NCI-H2029 treated with DMSO at 0.1 percent for 48 hours (cell line): ENCODE measurements at regions not wholly inside any gene's neighbourhood (a gene's known extent, or its start where the extent isn't known, plus 50 kb on each side); places are given as distances from the start of the nearest gene placed in this dataset.
"Not testable (repeated sequence)": the region's sequence is repeated elsewhere in the genome, so short reads cannot be mapped to it uniquely, and the experiment has no call there.

Source experiments
- DNase-seq: peaks from one replicate; lab custom pipeline; 2025; lab: John Stamatoyannopoulos, UW

DNA sequence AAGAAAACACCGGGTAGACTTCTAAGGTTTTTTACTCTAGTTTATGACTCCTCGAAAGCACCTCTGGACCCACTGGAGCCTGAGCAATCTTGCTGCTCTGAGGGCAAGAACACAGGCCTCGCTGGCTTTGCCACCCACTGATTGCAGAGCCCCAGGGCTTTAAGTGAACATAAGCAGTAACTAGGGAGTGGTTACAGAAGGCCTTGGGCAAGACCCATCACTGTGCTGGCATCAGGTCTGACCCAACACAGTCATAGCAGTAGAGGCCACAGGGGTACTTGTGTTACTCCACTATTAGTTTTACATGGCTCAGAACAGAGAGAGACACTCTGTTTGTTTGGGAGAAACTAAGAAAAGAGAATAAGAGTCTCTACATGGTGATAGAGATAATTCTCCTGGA lies 684.5 kb downstream of the FAM181B start:
- DNase-seq, result no peak

DNA sequence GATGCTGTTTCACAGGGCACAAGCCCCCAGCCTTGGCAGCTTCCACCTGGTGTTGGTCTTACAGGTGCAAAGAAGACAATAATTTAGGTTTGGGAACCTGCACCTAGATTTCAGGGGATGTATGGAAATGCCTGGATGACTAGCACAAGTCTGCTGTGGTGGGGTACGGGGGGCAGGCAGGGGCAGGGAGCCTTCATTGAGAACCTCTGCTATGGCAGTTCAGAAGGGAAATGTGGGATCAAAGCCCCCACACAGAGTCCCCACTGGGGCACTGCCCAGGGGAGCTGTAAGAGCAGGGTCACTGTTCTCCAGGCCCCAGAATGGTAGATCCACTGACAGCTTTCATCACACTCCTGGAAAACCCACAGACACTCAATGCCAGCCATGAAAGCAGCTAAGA lies 686.5 kb downstream of the FAM181B start:
- no peak for DNase-seq

DNA sequence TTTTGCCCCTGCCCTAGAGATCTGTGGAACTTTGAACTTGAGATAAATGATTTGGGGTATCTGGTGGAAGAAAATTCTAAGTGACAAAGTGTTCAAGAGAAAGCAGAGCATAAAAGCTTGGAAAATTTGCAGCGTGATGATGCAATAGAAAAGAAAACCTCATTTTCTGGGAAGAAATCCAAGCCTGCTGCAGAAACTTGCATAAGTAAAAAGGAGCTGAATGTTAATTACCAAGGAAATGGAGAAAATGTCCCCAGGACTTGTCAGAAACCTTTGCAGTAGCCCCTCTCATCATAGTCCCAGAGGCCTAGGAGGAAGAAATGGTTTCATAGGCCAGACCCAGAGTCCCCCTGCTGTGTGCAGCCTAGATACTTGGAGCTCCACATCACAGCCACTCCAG lies 686.9 kb downstream of the FAM181B start:
- no peak for DNase-seq

DNA sequence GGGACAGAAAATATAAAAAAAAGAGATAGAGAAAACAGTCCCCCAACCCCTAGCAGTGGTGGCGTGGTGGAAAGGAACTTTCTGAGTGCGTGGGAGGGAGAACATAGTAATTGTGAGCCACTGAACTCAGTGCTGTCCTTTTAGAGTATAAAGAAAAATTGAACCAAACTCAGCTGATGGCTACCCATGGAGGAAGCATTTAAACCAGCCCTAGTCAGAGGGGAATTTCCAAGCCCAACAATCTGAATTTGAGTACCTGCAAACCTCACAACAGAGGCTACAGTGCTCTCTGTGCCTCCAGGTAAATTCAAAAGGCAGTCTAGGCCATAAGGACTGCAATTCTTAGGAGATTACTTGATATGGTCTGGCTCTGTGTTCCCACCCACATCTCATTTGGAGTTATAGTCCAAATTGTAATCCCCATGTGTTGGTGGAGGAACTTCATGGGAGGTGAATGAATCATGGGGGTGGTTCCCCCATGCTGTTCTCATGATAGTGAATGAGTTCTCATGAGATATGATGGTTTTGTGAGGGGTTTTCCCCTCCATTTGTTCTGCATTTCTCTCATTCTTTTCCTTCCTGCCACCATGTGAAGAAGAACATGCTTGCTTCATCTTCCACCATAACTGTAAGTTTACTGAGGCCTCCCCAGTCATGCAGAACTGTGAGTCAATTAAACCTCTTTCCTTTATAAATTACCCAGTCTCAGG lies 687.8 kb downstream of the FAM181B start:
- DNase-seq, result no peak

DNA sequence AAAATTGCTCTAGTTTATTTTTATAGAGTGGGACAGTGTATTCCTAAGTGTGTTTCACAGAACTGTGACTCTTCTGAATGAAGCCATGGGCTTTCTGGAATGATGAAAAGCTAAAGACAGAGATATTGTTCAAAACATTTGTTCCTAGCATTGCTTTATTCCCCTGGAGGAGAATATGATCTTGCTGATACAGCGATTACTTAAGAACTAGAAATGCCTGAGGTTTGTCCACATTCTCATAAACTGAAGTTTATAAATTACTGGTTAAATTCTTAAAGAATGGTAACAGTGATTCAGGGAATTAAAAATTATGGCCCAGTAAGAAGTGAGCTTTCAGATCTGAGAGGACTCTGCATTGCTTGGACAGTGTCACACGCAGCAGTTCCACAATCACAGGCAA lies 690.3 kb downstream of the FAM181B start:
- DNase-seq, result no peak

DNA sequence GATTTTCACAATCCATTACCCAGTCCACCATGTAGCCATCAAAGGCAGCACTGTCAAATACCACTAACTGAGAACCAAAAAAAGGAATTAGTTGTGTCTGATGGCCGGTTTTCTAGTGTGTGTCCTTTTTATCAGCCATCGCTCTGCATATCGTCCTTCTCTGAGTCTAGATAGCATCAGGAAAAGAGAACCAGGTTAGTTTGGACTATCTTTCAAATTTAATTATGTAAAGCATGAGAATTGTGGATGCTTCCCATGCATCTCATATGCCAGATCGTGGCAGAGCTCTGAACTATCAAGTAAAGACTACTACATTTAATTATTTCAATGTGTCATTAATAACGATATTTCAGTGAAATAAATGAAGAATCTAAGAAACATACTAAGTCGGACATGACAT lies 691.9 kb downstream of the FAM181B start:
- DNase-seq, result no peak

DNA sequence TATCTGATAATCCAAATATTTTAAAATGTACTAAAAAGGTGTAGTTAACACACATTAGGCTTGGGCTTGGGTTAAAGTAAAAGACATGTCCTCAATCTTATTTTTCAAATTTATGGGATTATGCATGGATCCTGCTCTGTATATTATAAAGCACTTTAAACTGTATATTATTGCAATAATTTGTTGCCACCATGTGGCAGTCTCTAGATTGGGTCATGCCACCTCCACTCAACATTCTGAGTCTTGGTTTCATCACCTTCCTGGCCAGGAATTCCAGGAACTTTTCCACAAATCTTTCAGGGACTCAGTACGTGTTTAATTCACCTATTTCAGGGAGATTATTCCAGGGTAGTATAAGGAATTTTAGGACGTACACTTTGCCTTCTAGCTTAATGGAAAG lies 695.5 kb downstream of the FAM181B start:
- no peak for DNase-seq

DNA sequence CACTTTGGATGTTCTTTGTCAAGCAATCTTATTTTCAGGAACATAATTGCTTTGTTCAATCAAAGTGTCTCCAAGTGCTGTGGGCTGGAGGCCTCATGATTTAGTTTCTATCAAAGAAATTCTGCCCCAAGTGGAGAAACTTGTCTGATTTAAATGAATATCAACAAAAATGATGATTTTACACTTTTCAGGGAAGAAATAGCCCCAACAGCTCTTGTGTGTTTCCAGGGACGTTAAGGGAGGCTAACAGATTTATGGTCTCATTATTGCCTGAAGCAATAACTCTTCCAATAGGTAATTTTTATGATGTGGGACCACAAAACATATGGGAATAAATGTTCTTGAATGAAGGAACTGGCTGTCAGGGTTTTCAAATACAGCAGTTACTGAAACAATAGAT lies 699.1 kb downstream of the FAM181B start:
- no peak for DNase-seq

DNA sequence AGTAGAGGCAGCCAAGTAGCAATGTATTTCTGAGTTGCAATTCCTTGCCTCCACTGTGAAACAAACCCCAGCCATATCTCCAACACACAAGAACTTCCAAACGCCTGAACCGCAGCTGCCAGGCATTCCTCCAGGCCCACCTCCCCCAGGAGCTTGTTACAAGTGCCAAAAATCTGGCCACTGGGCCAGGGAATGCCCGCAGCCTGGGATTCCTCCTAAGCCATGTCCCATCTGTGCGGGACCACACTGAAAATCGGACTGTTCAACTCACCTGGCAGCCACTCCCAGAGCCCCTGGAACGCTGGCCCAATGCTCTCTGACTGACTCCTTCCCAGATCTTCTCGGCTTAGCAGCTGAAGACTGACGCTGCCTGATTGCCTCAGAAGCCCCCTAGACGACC lies 706.3 kb downstream of the FAM181B start:
- DNase-seq, result not testable (repeated sequence)

DNA sequence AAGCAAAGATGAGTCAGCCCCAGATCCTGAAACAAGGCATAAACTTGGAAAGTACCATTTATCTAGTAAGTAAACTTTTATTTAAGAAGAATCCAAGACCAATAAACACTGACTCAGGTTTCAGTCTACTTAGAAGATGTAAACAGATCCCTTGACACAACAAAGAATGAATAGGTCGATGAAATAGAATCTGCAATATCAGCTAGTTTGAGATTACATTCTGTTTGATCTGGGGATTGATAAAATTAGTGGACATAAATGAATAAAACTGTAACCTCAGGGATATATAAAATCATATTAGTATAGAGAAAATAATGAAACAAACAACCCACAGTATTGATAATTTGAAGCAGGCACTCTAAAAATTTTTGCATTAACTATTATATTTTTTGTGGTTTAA lies 708.9 kb downstream of the FAM181B start:
- no peak for DNase-seq

DNA sequence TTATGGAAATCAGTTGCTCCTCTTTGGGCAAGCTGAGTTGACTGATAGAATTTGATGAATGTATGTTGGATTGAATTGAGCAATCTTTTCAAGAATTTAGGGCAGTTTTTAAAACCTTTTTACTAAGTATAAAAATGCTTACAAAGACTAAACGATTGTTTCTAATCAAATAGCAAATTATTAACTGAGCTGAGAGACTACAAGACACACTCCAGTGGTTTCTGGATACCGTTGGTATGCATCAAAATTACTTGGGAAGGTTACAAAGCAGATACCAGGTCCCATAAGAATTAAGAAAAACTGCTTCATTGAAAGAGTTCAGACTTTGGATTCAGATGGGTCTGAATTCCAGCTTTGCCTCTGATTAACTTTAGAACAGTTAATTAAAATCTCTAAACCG lies 721.4 kb downstream of the FAM181B start:
- no peak for DNase-seq

DNA sequence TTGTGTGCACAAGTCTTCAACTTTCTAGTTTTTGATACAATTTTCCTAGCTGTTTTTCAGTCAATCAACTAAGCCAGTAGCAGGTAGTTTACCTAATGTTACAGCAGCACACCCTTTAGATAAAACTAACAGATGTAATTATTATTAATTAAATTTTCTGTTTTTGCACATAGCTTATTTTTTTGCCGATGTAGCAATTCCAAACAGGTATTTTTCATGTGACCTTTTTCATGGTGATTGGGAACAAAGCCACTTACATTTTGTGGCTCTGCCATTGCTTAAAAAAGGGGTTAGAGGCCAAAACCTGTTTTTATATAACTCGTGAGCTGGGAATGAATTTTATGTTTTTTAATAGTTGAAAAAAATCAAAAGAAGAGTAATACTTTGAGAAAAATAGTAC lies 724.5 kb downstream of the FAM181B start:
- DNase-seq, result no peak

DNA sequence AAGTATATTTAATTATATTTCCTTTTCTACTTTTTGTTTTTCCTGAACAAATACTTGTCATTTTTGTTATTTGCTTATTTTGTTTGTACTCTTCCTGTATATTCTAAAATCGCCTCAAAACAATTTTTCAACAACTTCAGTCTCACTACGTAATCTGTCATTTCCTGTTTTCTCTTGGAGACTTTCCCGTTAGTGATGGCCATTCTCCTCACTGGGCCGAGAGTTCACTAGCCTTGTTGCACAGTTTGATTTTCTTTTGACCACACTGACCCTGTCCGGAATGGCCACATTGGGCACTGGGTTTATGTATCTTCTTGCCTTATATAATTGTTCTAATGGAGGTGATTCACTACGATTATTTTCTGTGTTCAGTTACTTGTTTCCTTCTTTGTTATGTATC lies 726.1 kb downstream of the FAM181B start:
- DNase-seq, result no peak

DNA sequence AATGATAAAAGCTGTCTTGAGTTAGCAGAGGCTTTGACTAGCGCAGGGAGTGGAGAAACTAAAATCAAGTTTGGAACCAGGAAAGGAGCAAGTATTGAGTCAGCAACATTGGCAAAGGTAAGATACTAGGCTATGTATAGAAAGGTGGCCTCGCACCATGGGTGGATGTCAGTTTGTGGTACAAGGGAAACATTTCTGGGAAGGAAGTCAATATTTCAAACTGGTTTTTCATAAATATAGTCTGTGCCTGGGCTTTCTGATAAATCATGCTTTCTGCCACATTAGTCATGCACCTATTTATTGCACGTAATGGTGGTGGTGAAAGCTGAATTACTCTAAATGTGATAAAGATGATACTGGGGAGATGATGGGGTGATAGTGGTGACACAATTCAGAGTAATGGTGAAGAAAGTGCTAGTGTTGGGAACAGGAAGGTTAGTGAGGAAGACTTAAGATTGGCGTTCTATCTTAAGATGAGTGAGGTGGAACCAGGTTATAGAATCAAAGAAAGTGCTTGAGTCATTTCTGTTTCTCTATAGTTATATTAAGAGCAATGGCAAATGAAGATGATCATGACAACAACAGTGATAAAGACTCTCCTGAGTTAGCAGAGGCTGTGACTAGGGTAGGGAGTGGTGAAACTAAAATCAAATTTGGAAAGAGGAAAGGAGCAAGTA lies 729.0 kb downstream of the FAM181B start:
- DNase-seq, result no peak

DNA sequence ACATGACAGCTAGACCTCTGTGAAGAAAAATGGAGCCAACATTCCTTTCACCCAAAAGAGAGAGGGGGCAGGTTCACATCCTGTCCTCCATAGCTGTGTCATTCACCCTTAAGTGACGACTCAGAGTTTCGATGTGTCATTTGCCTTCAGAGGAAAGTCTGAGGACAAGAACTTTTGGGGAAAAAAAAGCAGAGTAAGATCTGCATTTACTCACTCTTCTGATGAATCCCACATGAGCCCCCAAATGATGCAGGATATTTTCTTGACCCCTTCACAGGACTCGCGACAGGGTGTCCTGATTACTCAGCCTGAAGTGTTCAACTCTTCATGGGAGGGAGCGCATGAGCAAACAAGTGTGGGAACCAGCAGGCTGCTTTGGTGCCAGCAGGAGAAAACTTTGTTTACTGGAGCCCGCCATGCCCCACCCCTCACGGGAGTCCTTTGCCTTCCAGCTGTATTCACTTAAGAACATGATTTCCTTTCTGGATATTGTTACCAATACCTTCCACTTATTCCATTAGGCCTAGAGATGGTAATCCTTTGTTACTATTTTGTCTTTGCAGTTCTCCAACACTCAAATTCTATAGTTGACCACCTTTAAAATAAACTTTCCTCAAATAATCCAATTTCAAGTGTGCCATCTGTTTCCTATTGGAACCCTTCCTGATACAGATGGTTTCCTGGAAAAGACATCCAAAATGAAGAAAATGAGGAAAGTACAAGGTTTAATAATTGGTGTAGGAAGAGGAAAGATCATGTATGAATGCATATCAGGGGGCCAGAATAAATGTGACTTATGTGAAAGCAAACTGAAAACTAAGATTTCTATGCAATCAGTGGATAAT lies 729.8 kb downstream of the FAM181B start:
- no peak for DNase-seq

DNA sequence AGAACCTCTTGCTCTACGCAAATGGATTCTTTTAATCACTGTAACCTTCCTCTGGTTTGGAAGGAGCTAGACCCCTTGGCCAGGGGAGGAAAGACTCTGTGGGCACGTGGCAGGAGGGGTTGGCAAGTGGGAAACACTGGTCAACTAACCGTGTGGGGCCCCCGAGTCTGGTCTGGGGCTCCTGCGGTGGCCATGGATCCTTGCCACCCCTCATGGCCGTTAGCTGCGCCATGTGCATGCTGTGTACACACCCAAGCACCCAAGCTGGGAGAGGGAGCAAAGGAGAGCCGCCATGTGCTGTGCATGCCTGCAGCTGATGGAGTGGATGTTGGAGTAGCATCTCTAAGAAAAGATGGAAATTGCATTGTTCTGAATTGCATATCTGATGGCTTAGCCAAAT lies 730.6 kb downstream of the FAM181B start:
- DNase-seq, result no peak

DNA sequence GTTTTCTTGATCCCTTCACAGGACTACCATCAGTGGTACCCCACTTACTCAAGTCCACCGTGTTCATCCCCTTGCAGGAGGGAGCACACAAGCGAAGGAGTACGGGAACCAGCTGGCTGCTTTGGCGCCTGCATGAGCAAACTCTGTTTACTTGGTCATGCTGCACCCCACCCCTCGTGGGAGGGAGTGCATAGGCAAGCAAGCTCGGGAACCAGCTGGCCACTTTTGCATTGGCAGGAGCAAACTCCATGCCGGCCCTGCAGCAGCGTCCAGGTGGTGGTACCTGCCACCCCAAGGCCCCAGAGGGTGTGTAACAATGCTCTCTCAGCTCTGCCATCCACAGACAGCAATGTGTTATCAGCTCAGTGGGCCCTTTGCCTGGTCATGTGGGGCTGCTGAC lies 737.8 kb downstream of the FAM181B start:
- no peak for DNase-seq

DNA sequence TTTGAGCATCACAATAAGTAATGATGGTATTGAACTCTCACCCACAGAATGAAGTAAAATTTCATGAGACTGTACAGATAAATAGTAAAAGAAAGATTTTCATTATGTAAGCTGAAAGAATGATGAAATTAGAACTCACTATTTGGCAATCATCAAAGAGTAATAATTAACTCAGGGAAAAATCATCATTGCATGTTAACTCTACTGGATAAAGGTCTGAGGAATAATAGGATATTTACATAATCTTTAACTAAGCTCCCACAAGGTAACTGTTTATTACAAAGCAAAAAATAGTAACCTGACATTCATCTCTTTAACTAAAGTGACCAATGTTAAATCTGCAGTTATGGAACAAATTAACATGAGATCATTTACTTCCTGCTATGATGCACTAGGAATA lies 739.9 kb downstream of the FAM181B start:
- no peak for DNase-seq

DNA sequence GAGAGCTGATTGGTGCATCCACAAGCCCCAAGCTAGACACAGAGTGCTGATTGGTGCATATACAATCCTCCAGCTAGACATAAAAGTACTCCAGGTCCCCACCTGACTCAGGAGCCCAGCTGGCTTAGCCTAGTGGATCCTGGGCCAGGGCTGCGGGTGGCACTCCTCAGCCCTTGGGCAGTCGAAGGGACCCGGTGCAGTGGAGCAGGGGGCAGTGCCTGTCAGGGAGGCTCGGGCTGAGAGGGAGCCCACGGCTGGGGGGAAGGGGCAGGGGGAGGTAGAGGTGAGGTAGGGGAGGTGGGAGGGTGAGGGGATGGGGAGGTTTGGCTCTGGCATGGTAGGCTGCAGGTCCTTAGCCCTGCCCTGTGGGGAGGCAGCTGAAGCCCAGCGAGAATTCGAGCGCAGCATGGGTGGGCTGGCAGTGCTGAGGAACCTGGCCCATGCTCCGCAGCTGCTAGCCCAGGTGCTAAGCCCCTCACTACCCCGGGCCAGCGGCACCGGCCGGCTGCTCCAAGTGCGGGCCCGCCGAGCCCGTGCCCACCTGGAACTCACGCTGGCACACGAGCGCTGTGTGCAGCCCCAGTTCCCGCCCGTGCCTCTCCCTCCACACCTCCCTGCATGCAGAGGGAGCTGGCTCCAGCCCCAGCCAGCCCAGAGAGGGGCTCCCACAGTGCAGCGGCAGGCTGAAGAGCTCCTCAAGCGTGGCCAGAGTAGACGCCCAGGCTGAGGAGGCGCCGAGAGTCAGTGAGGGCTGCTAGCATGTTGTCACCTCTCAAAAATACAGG lies 742.8 kb downstream of the FAM181B start:
- no peak for DNase-seq

DNA sequence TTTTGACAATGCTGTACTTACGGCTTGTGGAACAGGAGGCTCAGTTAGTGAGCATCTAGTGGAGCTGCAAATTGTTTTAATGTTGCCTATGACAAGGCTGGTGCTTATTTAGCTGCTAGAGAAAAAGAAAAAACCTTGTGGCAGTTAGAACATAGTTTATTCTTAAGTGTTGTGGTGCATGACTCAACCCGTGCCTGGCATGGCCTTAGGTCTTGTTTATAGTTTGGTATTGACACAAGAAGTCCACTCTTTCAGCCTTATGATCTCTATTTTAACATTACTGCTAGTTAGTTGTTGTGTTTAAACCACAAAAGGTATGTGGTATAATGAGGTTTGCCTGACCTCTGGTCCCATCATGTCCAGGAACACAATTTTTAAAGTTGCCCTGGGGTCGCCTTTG lies 744.6 kb downstream of the FAM181B start:
- no peak for DNase-seq

DNA sequence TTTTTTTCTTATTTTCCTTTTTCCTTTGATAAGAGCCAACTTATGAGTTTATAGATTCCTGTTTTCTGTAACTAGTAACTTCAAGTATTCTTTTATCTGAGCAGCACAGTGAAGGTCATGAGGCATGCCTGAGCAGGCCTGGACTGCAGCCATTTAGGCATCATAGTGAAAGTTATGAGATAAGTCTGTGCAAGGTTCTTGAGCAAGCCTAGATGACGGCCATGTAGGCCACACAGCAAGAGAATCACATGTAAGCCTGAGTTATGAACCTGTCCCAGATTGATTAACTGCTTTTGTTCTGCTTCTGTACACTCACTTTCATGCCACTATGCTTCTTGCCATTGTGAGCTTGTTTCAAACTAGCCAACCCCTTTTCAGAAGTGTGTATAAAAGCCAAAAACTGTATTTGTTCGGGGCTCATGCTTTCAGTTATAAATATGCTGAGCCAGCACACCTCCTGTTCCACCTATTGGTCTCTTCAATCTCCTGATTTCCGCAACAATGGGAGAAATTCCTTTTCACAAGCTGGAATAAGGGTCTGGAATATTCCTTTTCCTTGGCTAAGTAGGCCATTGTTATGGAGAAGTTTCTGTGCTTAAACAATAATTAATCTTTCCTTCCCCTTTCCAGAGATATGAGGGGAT lies 745.7 kb downstream of the FAM181B start:
- no peak for DNase-seq
